NOMO-1 (cell line): ENCODE measurements at regions not wholly inside any gene's neighbourhood (a gene's known extent, or its start where the extent isn't known, plus 50 kb on each side); places are given as distances from the start of the nearest gene placed in this dataset.
"Not testable (repeated sequence)": the region's sequence is repeated elsewhere in the genome, so short reads cannot be mapped to it uniquely, and the experiment has no call there.

Experiments
- DNase-seq, 2 experiments: peaks; one replicate each; lab custom pipeline; 2025; ENCODE audit not compliant: unreplicated experiment in 2 of 2; lab: John Stamatoyannopoulos, UW

DNA sequence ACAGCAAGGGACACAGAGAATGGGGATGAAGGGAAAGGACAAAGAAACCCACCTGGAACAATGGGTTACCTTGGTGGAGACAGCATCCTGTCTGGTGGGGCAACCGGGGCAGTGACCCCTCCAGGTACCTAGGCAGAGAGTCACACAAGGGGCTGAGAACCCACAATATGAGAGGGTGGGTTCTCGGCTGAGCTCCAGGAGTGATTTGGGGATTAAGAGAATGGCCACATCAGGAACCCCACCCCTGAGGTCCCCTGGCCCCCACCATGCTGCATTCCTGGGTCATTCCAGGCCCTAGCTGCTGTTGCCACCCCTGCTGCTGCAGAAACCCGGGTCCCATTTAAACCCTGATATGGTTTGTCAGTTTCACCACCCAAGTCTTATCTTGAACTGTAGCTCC lies 172.3 kb downstream of the RTP5 start:
- no peak for DNase-seq

DNA sequence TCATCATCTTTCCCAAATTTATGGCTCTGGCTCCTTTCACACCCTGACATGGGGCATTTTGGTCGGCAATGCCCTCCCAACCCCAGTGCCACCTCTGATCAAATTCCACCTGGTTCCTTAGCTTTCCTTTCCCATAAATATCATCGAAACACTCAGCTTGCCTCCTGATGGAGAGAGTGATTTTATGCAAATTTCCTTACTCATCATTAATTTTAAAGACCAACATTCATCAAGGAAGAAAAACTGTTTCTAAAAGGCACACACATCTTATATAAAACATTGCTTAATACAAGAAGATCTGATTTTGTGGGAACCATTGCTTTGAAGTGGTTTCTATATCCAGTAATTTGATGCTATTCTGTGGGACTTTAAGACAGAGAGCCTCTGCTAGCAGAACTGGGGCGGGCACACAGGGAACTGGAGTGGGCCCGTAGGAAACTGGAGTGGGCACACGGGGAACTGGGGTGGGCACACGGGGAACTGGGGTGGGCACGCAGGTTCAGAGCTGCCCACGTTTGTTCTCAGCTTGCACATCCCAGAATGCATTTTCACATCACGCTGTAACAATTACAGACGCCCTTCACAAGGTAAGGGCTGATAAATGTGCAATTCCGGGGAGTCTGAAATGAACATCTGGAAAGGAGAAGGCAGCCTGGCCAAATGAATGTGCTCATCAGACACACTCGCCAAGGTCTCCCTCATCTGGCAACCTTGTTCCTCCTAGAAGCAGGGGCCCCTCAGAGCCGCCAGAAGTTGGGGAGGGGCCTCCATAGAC lies 174.2 kb downstream of the RTP5 start:
- DNase-seq = no peak

DNA sequence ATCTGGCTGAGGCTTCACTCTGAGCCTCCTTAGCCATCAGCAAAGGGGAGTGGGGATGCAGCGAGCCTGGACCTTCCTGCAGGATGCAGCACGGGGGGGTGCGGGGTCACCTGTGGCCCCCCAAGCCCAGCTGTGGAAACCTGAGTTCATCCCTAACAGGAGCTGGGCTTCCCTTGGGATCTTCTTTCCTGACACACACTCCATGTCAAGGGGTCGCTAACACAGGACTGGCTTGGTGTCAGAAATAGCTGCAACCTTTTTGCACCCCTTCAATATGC lies 174.7 kb downstream of the RTP5 start:
- no peak for DNase-seq

DNA sequence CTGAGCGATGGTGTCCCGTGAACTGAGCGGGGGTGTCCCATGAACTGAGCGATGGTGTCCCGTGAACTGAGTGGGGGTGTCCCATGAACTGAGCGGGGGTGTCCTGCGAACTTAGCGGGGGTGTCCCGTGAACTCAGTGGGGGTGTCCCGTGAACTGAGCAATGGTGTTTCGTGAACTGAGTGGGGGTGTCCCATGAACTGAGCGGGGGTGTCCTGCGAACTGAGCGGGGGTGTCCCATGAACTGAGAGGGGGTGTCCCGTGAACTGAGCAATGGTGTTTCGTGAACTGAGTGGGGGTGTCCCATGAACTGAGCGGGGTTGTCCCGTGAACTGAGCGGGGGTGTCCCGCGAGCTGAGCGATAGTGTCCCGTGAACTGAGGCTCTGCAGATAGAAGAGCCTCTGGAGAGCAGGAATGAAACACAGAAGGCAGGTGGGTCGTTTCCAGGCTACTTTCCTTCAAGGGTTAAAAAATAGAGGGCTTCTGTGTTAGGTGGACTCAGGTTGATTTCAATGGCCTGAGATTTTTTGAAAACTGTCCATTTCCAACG lies 176.1 kb downstream of the RTP5 start:
- not testable (repeated sequence) for DNase-seq

DNA sequence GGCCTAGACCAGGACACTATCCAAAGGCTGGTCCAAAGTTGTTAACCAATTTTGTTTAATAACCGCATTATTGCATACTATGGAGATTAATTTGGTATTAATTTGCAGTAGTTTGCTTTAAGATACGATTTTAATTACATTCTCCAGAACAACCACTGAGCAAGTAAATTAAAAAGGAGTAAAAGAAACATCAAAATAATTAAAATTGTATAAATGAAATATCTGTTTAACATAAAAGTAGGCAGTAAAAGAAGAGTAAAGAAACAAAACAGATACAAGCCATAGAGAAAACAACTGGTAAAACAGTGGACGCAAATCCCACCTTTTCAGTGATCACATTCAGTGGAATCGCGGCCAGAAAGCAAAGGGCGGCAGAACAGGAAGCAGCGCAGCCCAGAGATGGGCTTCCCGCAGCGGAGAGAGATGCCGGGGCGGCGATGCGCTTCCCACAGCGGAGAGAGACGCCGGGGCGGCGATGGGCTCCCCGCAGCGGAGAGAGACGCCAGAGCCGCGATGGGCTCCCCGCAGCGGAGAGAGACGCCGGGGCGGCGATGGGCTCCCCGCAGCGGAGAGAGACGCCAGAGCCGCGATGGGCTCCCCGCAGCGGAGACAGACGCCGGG lies 176.8 kb downstream of the RTP5 start:
- no peak for DNase-seq

DNA sequence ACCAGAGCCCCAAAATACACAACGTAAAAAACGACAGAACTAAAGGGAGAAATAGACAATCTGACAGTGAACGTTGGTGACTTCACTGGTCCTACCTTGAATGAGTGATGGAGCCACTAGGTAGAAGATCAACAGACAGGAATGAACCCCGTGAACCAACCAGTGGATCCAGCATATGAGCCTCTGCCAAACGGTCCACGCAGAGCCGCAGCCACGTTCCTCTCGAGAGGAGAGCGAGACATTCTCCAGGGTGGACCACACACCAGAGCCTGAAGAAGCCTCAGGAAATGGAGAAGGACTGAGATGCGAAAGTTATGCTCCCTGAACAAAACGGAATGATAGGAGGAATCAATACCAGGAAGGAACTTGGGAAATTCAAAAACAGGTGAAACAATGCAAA lies 178.4 kb downstream of the RTP5 start:
- DNase-seq = no peak

DNA sequence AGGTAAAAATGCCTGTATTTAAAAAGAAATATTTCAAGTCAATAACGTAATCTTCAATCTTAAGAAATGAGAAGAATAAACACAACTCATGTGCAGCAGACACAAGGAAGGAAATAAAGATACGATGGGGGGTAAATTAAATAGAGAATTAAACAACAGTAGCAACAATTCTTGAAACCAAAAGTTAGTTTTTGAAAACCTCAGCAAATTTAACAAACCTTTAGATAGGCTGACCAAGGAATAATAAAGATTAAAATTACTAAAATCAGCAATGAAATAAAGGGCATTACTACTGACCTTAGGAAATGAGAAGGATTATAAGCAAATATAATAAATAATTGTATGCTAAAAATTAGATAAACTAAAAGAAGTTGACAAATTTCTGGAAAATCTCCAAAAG lies 178.9 kb downstream of the RTP5 start:
- no peak for DNase-seq

DNA sequence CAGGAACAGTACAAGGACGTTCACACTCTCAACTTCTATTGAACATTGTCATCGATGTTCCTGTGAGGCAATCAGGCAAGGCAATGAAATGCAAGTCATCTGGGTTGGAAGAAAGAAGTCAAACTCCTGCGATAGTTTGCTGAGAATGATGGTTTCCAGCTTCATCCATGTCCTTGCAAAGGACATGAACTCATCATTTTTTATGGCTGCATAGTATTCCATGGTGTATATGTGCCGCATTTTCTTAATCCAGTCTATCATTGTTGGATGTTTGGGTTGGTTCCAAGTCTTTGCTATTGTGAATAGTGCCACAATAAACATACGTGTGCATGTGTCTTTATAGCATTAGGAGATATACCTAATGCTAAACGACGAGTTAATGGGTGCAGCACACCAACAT lies 180.0 kb downstream of the RTP5 start:
- not testable (repeated sequence) for DNase-seq

DNA sequence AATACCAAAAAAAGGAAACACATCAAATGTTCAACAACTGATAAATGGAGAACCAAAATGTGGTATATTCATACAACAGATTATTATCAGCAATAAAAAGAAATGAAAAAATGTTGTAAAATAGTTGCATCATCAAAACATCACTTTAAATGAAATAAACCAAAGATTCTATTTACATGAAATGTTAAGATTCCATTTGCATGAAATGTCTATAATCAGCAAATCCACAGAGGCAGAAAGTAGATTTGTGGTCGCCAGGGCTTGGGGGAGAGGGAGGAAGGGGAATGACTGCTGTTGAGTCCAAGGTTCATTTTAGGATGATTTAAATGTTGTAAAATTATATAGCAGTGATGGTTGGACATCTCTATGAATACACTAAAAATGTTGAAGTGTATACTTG lies 181.9 kb downstream of the RTP5 start:
- no peak for DNase-seq

DNA sequence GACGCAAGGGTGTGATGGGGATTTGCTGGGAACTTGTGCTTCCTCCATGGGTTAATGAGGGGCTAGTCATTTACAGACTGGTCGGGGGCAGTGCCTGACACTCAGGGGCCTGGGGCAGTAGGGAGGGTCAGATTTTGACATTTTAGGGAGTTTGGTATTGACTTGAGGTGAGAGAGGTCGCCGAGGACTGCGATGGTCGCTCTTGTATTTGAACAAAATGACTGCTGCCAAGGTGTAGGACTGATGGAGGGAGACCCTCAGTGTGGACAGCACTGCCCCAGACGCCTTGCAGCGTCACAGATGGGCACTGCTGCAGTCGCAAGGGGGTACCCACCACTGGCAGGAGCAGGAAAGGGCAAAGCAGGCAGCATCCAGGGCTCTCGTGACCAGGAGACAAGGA lies 182.9 kb downstream of the RTP5 start:
- no peak for DNase-seq

DNA sequence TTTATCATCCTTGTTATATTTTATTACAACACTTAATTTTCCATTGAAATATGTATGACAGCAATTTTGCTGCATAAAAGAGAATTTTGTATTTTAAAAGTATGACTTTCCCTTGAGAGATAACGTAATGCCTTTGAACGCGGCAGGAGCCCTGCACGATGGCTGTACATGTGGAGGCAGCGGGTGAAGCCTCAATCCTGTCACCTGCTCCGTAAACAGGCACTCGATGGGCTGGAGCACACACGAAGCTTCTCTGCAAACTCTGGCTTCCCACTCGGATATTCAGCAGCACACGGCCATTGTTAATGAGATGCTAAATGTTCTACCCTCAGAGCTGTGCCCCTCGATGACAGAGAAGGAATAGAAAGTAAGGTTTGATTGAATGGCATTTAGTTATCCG lies 184.4 kb downstream of the RTP5 start:
- DNase-seq = no peak

DNA sequence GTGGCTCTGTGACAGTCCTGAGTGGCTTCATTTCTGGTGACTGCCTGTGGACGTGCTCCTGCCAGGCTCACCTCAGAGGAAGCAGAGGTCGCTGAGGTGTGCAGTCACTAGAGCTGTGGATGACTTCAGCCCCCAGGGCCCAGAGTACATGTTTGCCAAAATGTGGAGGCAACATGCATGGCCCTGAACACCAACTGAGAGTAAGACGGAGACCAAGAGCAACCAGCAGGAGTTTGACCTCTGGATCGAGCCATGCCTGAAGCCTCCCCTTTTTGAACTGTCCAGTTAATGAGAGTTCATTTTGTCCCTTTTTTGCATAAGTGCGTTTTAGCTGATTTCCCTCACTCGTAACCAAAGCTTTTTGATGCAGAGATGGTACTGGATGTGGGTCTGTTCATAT lies 184.9 kb downstream of the RTP5 start:
- no peak for DNase-seq

DNA sequence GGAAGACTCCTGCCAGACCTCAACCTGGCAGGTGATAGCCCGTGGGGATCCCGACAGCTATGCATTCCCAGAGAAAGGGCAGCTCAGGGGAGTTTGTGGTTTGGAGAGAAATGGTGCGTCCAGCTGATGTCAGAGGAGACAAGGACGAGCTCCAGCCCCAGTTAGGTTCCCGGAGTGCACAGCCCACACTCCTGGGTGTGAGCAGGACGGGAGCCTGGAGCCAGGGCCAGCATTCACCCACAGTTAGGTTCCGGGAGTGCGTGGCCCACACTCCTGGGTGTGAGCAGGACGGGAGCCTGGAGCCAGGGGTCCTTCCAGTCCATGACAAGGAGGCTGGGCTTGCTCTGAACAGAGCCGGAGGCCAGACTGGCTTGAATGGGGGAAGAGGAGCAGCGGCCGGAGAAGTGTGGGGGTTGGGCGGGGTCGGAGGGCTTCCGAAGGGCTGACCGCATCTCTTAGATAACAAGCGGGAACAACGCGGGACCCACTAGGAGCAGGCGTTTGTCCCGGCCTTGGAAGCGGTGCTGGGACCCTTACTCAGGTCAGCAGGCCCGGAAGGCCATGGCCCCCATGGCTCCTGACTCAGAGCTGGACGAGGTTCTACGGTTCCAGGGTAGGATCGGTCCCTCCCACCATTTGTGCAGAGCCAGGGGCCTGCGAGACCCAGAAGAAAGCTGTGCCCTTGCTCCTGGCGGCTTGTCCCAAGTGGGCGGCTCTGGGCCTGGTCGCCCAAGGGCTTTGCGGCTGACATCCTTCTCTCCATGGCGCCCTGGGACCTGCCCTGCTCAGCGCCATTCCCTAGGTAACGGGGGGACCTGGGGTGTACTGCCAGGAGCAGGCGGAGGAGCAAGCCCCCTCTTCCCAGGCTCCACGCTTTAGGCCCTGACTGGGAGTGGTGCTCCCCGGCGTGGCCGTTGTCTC lies 185.6 kb downstream of the RTP5 start:
- DNase-seq = no peak

DNA sequence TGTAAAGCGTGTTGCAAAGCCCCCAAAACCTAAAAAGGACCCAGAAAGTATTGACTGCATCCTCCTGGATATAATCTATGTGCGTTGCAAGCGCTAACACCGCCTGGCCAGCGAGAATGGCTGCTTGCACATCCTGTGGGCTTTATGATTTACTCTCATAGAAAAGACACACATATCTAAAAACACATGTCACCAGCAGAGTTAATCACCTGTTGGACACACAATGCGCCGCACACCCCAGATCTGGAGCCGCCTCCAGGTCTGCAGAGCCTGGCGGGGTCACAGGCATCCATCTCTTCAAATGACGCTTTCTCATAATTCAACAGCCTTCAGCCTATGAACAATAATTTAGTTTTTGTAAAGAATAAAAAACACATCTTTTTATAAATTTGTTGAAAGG lies 186.5 kb downstream of the RTP5 start:
- DNase-seq = no peak

DNA sequence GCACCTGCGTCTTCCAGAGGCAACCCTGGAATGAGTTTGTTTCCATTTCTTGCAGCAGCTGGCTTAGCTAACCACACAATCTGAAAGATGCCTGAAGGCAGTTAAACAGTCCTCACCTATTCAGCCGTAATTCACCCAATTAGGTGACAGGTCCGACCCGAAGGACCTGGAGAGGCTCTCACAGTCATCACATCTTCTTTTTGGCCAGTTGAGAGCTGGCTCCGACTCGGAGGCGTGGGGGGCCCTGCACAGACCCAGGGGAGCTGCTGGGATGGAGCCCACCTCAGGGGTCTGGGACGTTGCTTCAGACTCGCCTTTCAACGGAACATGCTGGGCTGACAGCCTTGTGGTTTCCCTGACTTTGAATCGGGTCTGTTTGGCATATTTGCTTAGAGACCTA lies 187.3 kb downstream of the RTP5 start:
- DNase-seq = no peak

DNA sequence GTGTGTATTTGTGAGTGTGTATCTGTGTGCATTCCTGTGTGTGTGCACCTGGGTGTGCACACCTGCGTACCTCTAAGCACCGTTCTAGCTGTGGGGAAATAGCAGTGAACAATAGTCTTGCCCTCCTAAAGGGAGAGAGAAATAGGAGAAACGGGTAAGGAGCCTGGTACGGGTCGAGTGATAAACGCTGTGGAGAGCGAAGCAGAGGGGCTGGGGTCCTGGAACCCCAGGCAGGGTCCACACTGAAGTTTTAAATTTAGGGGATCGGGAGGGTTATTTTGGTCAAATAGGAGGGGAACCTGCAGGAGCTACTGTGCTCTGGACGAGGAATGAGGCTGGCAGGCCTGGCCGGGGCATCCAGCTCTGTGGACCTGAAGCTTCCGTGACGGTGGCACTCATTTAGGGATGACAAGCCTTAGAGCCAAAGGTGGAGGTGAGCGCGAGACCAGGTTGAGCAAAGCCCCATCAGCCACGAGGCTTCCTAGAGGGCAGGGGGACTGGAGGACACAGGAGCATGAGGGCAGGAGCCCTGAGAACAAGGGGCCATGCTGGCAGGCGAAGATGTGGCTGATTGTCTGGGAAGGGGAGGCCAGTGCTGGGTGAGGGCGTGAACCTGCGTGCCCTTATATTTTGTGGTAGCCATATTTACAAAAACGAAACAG lies 188.0 kb downstream of the RTP5 start:
- no peak for DNase-seq

DNA sequence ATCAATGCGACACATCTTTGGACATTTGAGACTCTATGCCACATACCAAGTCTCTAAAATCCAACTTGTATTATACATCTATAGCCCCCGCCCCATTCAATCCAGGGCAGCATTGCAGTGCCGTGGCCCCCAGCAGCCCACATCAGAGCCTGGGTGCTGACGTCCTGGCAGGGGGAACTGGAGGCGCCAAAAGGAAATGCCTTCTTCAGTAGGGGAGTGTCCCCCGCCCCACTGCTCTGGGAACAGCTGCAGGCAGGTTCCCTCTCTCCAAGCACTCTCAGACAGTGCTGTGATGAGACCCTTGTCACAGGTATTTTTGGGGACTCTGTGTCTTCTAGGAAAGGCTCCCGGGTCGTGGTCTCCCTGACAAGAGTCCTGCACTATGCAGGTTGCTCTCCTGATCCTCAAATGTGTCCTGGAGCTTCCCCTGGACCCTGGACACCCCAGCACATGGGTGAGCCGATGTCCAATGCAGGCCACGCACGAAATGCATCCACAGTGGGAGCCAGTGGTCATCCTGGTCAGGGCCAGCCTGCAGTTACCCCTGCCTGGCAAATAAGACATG lies 188.7 kb downstream of the RTP5 start:
- DNase-seq = no peak

DNA sequence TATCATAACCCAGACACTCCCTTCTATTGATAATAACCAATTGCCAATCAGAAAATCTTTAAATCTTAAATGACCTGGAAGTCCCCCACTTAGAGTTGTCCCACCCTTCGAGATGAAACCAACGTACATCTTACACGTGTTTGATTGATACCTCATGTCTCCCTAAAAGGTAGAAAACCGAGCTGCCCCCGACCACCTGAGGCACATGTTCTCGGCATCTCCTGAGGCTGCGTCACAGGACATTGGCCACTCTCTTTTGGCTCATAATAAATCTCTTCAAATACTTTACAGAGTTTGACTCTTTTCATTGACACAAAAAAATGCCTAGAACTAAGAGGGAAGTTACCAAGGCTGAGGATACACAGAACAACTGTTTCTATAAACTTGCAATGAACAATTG lies 190.0 kb downstream of the RTP5 start:
- DNase-seq = no peak

DNA sequence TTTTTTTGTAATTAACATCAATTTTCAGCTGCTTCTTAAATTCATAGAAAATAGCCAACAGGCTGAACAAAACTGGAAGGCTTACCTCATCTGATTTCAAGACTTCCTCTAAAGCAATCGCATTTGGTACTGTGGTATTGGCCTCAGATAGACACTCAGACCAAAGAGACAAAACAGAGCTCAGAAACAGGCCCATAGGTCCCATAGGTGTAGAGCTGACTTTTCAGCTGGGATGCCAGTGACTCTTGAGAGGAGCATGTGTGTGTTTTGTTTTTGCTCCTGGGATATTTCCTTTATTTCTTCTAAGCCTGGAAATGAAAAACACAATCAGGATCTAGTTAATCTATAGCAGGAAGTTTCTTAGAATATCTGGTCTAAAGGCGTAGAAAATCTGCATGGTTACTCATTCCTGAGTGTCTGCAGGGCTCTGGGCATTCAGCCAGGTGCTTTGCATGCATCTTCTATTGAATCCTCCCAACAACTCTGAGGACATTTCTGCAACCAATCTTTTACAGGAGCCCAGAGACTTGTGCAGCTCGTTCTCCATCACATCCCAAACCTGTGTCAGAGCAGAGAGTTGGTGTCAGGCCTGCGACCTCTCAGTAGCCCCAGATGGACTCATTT lies 190.8 kb downstream of the RTP5 start:
- no peak for DNase-seq

DNA sequence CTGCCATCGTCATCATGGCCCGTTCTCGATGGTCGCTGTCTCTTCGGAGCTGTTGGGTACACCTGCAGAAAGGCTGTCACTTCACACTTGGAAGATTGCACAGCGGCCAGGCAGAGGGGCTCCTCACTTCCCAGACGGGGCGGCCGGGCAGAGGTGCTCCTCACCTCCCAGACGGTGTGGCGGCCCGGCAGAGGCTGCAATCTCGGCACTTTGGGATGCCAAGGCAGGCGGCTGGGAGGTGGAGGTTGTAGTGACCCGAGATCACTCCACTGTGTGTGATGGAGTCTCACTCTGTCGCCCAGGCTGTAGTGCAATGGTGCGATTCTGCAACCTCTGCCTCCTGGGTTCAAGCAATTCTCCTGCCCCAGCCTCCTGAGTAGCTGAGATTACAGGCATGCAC lies 192.4 kb downstream of the RTP5 start:
- DNase-seq = not testable (repeated sequence)
